Testis (tissue), 2 donors: ENCODE measurements at regions not wholly inside any gene's neighbourhood (a gene's known extent, or its start where the extent isn't known, plus 50 kb on each side); places are given as distances from the start of the nearest gene placed in this dataset.

Experiments used
- DNase-seq: peaks from one replicate; pipeline ENCODE4 v3.0.0-alpha.2; 2019
- H3K27ac ChIP-seq, 2 donors: fragments of 200-600 bp; sonication (generic); one replicate each; pipeline ENCODE4 v1.5.1; 2019
- H3K27me3 ChIP-seq: fragments of 200-600 bp; sonication (generic); one replicate; pipeline ENCODE4 v1.5.1; 2019
- H3K36me3 ChIP-seq: fragments of 200-600 bp; sonication (generic); one replicate; pipeline ENCODE4 v1.5.1; 2017; ENCODE audit warnings: low read depth; ENCODE audit errors: missing control alignments
- H3K4me1 ChIP-seq: fragments of 200-600 bp; sonication (generic); one replicate; pipeline ENCODE4 v1.5.1; 2019
- H3K4me3 ChIP-seq, 2 donors: fragments of 200-600 bp; sonication (generic); one replicate each; pipeline ENCODE4 v1.5.1; 2017 to 2019
- H3K9me3 ChIP-seq: fragments of 200-600 bp; sonication (generic); one replicate; pipeline ENCODE4 v1.5.1; 2017
- CTCF ChIP-seq, 3 experiments: fragments of 450-650 bp in 2 of 3; fragments of 200-600 bp in 1 of 3; sonication (generic) in 1 of 3; IDR thresholded peaks; one replicate each; pipeline ENCODE4 v1.5.1; 2016 to 2019; ENCODE audit warnings: antibody characterized with exemption in 3 of 3, mild to moderate bottlenecking in 2 of 3, moderate library complexity in 1 of 3
- POLR2A ChIP-seq: fragments of 450-650 bp; IDR thresholded peaks from one replicate; pipeline ENCODE4 v1.6.1; 2017; ENCODE audit warnings: antibody characterized with exemption, mild to moderate bottlenecking, moderate library complexity
- WGBS, 2 donors: methylation state at CpG; one replicate each; pipeline ENCODE4 v1.1.5; 2018; 5-methylcytosine and 5-hydroxymethylcytosine counted together
- intact Hi-C: fragments of 100-400 bp; cut with DNase I; formaldehyde crosslinking; loops from one replicate; pipeline ENCODE4 v1.15.1; 2023; ENCODE audit warnings: low total_unique reads
- microRNA counts, 2 donors: library from miRNA; unstranded; fragments of <30 nt; microRNA quantifications; one replicate each; lab custom pipeline; 2016
- microRNA-seq, 2 donors: library from miRNA; unstranded; fragments of <30 nt; microRNA quantifications; one replicate each; pipeline ENCODE4, GENCODE V29; 2016; ENCODE audit warnings: borderline number of aligned reads in 2 of 2, borderline replicate concordance in 1 of 2
- small RNA-seq, 2 donors: library from RNA; depleted of rRNA; stranded (forward); fragments of <200 nt; gene quantifications; one replicate each; pipeline ENCODE3, GENCODE V24; 2016

GRCh38 chr20:61192337-61192950, 59.6 kb upstream of the CDH4 start:
- Histone ChIP-seq H3K4me1 (no peaks in the 10 kb centered on the region), H3K36me3 (no peaks in the 10 kb centered on the region), H3K9me3 (no peaks in the 10 kb centered on the region), H3K27ac (no peak overlapping the region), H3K4me3 (no peak overlapping the region), H3K27me3 (no peaks in the 10 kb centered on the region)
- 37 to 38% methylated on average over 9 to 10 of the region's 10 CpGs for WGBS, 2 donors
- intact Hi-C loops = no loop called here
- no peak for DNase-seq
- TF ChIP-seq POLR2A = no peak
- TF ChIP-seq CTCF (IDR thresholded peaks at IDR 0.05) = no peak

DNA sequence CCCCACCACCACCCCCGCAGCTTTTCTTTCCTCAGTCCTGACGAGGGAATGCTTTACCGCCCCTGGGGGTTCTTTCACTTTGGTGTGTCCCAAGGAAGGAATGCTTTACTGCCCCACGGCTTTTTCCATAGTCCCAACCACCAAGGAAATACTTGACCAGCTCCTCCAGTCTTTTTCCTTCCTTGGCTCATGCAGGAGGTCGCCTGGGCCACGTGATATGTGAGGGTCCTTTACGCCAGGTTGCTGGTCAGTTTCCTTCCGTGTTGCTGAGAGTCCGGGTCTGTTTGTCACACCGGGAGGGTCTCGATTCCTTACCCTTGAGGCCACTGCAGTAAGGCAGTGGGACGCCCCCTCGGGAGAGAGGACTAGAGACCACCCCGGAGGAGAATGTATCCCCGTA, 58.9 kb upstream of the CDH4 start:
- intact Hi-C loops = no loop called here
- Histone ChIP-seq H3K36me3 (no peaks in the 10 kb centered on the region), H3K27ac (no peak overlapping the region), H3K27me3 (no peaks in the 10 kb centered on the region), H3K4me3 (peak overlapping the region in 1 of 2 donors; percentile 47), H3K9me3 (no peaks in the 10 kb centered on the region), H3K4me1 (no peaks in the 10 kb centered on the region)
- DNase-seq = peak; percentile 22
- no peak for TF ChIP-seq CTCF (IDR thresholded peaks at IDR 0.05)
- TF ChIP-seq POLR2A = no peak
- 66 to 67% methylated on average over 12 to 15 of the region's 15 CpGs for WGBS, 2 donors

MicroRNAs encoded in the stretch of these regions (microRNA counts, 767-probe panel; counts per million panel counts)
- microRNA hsa-miR-548ag (lab: Ali Mortazavi, UCI) (0 to 152 counts per million in 2 donors), microRNA hsa-miR-646 (lab: Ali Mortazavi, UCI) (0 to 152 counts per million in 2 donors)

Small RNA genes lying in the stretch of these regions (microRNA-seq; reads per million reads assigned to microRNA genes)
- gene MIR4533 = 0 reads per million in 2 donors
- 0 reads per million in 2 donors for gene MIR548AG2
- 0 reads per million in 2 donors for gene MIR646

Small RNA genes lying in the stretch of these regions (small RNA-seq; reads per million reads assigned to genes)
- 0 reads per million in 2 donors for gene MIR4533
- gene MIR548AG2 = 0 to 0.09 reads per million in 2 donors
- gene MIR646 = 0 reads per million in 2 donors
